Upper lobe of right lung (tissue), 1 donor: ENCODE measurements at regions not wholly inside any gene's neighbourhood (a gene's known extent, or its start where the extent isn't known, plus 50 kb on each side); places are given as distances from the start of the nearest gene placed in this dataset.

ENCODE experiments used
- ATAC-seq: fragments of 200-7000 bp; cut with Tn5 transposase; one replicate; pipeline ENCODE4 v1.9.1; 2020; ENCODE audit warnings: mild to moderate bottlenecking, moderate library complexity
- DNase-seq: peaks from one replicate; pipeline ENCODE4 v3.0.0-alpha.2; 2020
- H3K27ac ChIP-seq: fragments of 200-600 bp; one replicate; pipeline ENCODE4 v1.8.0; 2022
- H3K27me3 ChIP-seq: fragments of 200-600 bp; one replicate; pipeline ENCODE4 v1.8.0; 2022; ENCODE audit warnings: mild to moderate bottlenecking
- H3K36me3 ChIP-seq: fragments of 200-600 bp; one replicate; pipeline ENCODE4 v1.8.0; 2022
- H3K4me1 ChIP-seq: fragments of 200-600 bp; one replicate; pipeline ENCODE4 v1.8.0; 2022
- H3K4me3 ChIP-seq: fragments of 200-600 bp; one replicate; pipeline ENCODE4 v1.8.0; 2022; ENCODE audit warnings: mild to moderate bottlenecking
- H3K9me3 ChIP-seq: fragments of 200-600 bp; one replicate; pipeline ENCODE4 v1.8.0; 2022
- CTCF ChIP-seq: fragments of 200-600 bp; IDR thresholded peaks from one replicate; pipeline ENCODE4 v1.8.0; 2022; ENCODE audit warnings: antibody characterized with exemption
- intact Hi-C: fragments of 100-400 bp; cut with DNase I; formaldehyde crosslinking; loops from one replicate; pipeline ENCODE4 v1.11.0; 2022
- donor health status: DM: no; HTN: yes; CAD: no; lungs with severe emphysema.

GRCh38 chrX:150063674-150064073 is 125.4 kb upstream of the EOLA2 start:
- TF ChIP-seq CTCF: no peak
- DNase-seq (no peak), ATAC-seq (peak; percentile 70)
- intact Hi-C loops: no loop called here
- no peaks in the 10 kb centered on the region for H3K9me3 ChIP-seq
- H3K27ac ChIP-seq: no peak overlapping the region
- no peaks in the 10 kb centered on the region for H3K27me3 ChIP-seq
- H3K36me3 ChIP-seq: no peaks in the 10 kb centered on the region
- H3K4me1 ChIP-seq: no peaks in the 10 kb centered on the region
- no peak overlapping the region for H3K4me3 ChIP-seq

GRCh38 chrX:150074175-150074574 is 135.9 kb upstream of the EOLA2 start:
- Histone ChIP-seq H3K27ac (no peak overlapping the region), H3K36me3 (no peaks in the 10 kb centered on the region), H3K27me3 (no peaks in the 10 kb centered on the region), H3K4me3 (no peak overlapping the region), H3K4me1 (no peaks in the 10 kb centered on the region), H3K9me3 (no peaks in the 10 kb centered on the region)
- no peak for DNase-seq
- no peak for TF ChIP-seq CTCF
- ATAC-seq: no peak
- intact Hi-C loops: no loop called here

- H3K36me3 ChIP-seq: no peaks in the 10 kb centered on the region
- H3K9me3 ChIP-seq: no peaks in the 10 kb centered on the region
- intact Hi-C loops: no loop called here
These were observed 142.2 kb upstream of the EOLA2 start for GRCh38 chrX:150080497-150080896.

GRCh38 chrX:150081076-150081475 is 142.8 kb upstream of the EOLA2 start:
- H3K36me3 ChIP-seq: no peaks in the 10 kb centered on the region
- ATAC-seq (no peak), DNase-seq (no peak)
- no peaks in the 10 kb centered on the region for H3K27me3 ChIP-seq
- no peak overlapping the region for H3K27ac ChIP-seq
- no peak for TF ChIP-seq CTCF
- intact Hi-C loops: no loop called here
- H3K4me3 ChIP-seq: no peak overlapping the region
- H3K9me3 ChIP-seq: no peaks in the 10 kb centered on the region
- no peaks in the 10 kb centered on the region for H3K4me1 ChIP-seq

More at GRCh38 chrX:150080497-150080896, 142.2 kb upstream of the EOLA2 start:
- ATAC-seq (no peak), DNase-seq (no peak)
- H3K4me3 ChIP-seq: no peak overlapping the region
- no peaks in the 10 kb centered on the region for H3K4me1 ChIP-seq
- H3K27ac ChIP-seq: no peak overlapping the region
- no peak for TF ChIP-seq CTCF
- H3K27me3 ChIP-seq: no peaks in the 10 kb centered on the region

GRCh38 chrX:150084496-150085229 is 146.4 kb upstream of the EOLA2 start:
- Histone ChIP-seq H3K27ac (no peak overlapping the region), H3K9me3 (no peaks in the 10 kb centered on the region), H3K27me3 (no peaks in the 10 kb centered on the region), H3K4me3 (no peak overlapping the region), H3K4me1 (no peaks in the 10 kb centered on the region), H3K36me3 (no peaks in the 10 kb centered on the region)
- TF ChIP-seq CTCF: no peak
- intact Hi-C loops: no loop called here
- no peak for ATAC-seq
- no peak for DNase-seq

GRCh38 chrX:150085881-150086280 is 147.6 kb upstream of the EOLA2 start:
- H3K4me1 ChIP-seq: no peaks in the 10 kb centered on the region
- no peaks in the 10 kb centered on the region for H3K36me3 ChIP-seq
- no peak for TF ChIP-seq CTCF
- no peak overlapping the region for H3K4me3 ChIP-seq
- H3K27ac ChIP-seq: no peak overlapping the region
- ATAC-seq: no peak
- DNase-seq: no peak
- no peaks in the 10 kb centered on the region for H3K27me3 ChIP-seq
- intact Hi-C loops: no loop called here
- no peaks in the 10 kb centered on the region for H3K9me3 ChIP-seq
